Stimulated activated CD8-positive, alpha-beta memory T cell treated with anti-CD3 and anti-CD28 coated beads, Interleukin-4, amount 100 ng/mL, for 1 hour (primary cell): ENCODE measurements at regions not wholly inside any gene's neighbourhood (a gene's known extent, or its start where the extent isn't known, plus 50 kb on each side); places are given as distances from the start of the nearest gene placed in this dataset.
"Not testable (repeated sequence)": the region's sequence is repeated elsewhere in the genome, so short reads cannot be mapped to it uniquely, and the experiment has no call there.

ENCODE experiments used
- DNase-seq, 2 donors: peaks; one replicate each; pipeline ENCODE4 v3.0.0-alpha.2; 2020; ENCODE audit warnings: low read depth in 2 of 2, low spot score in 1 of 2

DNA sequence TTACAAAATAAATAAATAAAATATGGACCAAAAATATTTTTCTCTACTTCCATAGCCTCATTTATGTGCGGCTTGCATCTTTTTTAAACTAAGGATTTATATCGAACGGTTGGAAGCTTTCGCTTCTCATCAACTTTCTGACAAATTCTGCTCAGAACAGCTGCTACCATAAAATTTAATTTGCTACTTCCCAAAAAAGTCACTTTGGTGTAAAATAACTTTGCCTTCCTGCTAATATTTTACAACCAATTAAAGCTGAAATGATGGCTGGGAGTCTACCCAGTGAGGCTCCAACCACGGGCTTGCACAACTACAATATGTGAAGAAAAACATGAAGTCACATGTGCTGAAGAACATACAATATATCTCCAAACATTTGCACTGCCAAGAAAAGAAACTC, 253.1 kb upstream of the NEBL start:
- DNase-seq: no peak

DNA sequence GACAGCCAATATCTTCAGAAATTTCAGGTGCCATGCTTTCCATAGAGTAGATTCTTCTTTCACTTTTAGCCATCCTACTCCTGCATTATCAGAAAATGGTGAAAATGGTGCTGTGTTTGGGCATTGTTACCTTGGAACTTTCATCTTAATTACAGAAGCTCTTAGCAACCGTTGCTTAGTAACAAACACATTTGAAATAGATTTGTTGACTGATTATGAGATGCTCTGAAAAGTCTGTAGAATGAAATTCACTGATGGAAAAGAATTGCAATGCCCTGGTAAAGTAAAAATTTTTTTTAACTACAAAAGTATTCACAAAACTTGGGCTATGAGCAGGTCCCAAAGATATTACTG, 249.3 kb upstream of the NEBL start:
- no peak for DNase-seq

DNA sequence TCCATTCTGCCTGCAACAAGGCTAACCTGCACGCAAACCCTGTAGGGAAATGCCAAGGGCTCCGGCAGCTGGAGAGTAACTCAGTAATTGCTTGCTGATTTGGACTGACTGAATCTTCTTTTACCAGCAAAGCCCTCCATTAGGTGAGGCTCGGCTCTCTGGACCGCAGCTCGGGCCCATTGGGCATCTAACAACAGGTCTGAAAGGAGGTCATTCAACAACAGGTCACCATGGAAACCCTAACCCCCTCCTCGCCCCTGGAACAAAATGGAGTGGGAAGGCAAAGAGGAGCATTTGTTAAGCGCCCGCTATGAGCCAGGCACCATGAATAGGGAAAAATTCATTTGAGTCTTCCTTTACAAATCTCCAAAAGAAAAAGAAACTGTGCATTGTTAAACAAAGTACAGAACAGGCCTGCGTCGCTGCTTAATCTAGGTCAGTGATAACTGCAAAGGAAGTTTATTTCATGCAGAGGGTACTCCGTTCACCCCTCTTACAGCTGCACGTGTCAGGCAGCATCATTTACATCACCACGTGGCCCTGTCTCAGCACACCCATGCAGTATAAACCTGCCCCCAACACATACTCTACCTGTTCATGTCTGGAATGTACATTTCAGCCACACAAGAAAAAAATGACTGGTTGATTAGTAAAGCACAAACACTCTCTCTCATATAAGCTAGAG, 248.8 kb upstream of the NEBL start:
- DNase-seq: no peak

DNA sequence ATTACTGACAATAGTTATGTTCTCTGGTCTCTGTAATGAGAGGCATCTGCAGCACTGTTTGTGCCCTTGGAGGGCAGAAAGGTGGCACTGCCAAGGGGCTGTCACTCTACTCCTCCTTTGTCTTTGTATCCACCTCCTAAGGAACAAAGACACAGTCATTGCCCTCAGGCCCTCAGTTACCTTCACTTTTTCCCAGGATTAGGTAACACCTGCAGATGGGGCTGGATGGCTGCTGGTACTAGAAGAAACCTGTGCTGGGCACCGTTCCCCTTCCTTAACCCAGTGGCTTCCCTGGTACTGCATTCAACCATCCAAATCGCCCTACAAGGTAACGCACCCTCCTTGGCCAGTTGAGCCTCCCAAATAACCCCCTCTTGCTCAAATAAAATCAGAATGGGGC, 246.9 kb upstream of the NEBL start:
- no peak for DNase-seq

DNA sequence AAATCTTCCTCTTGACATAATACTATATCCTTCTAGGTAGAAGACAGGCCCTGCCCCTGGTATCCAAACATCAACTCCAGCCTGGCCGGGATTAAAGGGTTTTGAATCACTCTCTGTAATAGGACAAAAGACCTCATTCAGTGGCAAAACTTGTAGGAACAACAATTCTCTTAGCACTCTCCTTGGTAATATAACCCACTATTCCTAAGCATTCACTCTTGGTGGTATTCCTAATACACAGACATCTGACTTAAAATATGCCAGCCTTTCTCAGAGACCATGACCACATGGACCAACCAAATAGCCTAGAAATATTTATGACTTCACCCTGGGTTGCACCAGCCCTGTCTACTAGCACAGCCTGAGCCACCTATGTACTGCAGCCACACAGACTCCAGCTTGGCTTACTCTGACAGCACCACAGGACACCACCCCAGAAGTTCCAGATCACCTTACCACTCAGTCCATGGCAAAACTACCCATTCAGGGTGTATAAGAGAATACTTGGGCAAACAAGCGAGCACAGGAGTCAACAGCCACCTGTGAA, 244.9 kb upstream of the NEBL start:
- no peak for DNase-seq

DNA sequence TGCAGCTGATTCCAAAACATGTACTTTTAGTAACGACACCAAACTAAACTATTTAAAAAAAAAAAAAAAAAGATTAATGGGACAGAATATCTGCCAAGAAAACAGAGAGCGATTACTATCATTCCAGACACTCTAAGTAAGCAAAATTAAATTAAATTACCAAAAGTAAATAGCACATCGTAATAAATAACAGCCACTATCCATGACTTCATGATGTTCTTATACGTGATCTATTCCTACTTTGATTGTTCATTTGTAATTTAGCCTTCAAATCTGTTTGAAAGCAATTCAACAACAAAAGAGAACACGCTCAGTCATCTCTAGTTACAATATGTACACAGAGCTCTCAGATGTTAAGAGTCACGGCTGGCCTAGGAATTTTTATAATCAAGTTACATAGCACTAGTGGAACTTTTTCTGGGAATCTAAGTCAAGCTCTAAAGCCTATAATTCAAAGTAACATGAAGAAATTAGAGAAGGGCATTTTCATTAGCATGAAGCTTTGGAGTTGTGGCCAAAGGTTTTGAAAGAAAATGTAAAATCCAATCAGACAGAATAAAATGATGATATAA, 241.7 kb upstream of the NEBL start:
- DNase-seq: no peak

DNA sequence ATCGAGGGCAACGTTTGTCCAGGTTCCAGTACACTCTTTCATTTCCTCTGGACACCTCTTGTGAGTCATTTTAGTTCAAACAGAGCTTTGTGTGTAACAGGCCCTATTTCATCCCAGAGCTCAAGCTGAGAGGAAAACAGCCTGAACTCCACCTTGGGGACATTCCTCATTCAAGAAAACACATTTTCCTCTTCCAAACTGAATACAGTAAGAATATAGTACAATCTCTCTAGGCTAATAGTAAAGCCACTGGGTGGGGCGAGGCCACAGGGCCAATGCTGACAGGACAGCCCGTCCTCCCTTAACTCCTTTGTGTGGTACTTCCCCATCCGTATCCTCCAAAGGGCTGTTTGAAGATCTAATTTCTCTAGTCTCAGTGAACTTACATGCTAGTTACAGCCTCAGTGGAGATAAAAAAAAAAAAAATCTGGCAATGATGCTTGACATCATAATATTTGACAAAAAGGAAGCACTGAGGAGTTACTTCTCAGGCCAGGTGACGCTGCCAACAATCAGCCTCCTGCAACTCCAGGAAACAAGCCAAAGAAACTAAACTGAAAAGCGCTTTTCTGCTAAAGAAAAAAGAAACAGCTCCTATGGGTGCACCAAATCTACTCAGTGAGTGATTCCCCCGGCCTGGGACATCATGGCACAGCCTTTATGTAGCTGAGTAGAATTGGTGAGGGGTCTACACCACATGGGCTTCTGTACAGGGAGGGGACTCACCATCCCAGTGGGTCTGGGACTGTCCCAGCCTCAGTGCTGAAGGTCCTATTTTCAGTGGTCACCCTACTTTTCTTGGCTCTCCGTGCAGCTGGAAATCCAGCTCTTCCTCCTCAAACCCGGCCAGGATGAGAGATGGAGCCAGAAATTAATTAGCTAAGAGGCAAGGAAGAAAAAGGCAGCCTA, 238.2 kb upstream of the NEBL start:
- DNase-seq: no peak

DNA sequence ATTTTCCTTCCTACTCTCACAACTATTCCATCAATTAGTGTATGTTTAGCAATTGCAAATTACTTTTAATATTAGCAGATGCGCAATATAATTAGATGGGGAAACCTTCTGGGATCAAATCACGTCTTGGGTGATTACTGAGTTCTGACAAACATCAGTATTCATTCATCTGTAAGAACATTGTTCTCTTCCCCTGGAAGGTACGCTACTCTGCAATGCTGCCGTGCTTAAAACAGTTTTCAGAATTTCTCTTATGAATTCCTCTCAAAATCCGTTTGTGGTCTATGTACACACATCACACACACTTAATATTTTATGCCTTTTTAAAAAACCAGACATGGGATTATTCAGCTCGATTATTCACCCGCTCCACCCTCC, 237.5 kb upstream of the NEBL start:
- no peak for DNase-seq

DNA sequence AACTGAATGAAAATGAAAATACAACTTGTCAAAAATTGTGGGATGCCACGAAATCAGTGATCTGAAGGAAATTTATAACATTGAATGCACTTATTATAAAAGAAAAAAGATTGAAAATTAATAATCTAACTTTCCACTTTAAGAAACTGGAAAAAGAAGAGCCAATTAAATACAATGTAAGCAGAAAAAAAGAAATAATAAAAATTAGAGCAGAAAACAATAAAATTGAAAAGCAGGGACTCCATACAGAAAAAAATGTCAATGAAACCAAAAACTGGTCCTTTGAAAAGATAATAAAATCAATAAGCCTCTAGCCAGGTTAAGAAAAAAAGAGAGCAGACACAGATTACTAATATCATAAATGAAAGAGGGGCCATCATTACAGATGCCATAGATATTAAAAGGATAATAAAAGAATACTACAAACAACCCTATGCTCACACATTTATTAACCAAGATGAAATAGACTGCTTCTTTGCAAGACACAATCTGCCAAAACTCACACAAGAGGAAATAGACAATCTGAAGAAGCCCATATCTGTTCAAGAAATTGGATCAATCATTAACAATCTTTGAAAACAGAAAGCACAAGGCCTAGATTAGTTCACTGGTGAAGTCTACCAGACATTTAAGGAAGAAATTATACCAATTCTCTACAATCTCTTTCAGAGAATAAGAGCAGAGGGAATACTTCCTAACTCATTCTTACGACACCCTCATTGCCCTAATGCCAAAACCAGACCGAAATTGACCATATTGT, 233.8 kb upstream of the NEBL start:
- DNase-seq: no peak

DNA sequence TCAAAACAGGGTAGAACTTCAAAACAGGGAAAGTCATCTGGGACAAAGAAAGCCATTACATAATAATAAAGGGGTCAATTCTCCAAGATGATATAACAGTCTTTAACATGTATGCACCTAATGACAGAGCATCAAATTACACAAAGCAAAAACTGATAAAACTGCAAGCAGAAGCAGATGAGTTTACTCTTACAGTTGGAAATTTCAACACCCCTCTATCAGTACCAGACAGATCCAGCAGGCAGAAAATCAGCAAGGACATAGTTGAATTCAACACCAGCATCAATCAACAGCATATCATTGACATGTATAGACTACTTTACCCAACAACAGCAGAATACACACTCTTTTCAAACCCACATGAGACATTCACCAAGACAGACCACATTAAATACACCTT, 233.0 kb upstream of the NEBL start:
- DNase-seq: no peak

DNA sequence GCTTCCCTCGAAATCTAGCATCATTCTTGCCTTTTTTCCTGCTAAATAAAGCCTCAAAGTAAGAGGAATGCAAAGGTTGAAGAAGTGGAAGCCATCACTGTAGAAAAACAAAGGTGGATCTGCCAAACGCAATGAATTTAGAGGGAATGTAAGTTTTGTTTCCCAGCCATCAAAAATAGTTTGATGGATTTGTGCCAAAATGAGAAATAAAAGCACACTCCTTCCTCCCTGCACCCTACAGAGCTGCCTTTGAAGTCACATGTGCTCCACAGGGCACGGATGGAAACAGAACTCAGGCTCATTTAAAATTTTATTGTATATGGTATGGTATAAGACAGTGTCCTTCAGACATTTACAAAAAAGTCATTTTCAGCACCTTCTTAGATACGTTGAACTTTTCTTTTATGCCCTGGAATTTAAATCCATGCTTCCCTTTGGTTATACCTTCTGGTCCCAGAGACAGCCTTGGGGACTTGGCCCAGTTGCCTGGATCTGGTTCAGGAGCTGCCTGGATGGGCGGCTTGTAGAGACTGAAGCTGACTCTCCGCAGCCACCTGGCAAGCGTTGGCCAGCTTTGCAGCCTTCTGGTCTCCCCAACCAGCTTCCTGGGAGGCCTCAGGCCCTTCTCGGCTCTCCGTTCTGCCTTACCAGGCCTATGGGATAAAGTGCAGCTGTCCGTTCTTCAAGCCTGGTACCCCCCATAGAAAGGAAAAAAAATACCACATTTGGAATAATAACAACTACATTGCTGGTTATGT, 228.5 kb upstream of the NEBL start:
- DNase-seq: no peak

DNA sequence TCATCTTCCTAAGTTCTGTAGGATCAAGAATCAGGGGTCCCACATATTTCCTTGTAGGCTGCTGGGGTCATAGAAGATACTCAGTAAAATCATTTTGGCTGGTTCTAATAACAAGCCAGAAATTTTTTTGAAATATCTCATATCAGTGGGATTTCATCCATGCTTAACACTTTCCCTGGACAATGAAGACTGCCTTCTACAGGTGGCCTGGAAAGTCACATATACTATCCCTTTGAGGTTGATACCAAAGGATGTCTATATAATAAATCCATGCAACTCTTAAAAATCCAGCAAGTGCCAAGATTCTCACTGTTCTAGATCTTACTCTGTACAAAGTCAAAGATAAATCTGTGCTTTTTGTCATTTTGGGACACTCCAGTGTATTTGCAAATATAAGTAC, 225.8 kb upstream of the NEBL start:
- DNase-seq: no peak

DNA sequence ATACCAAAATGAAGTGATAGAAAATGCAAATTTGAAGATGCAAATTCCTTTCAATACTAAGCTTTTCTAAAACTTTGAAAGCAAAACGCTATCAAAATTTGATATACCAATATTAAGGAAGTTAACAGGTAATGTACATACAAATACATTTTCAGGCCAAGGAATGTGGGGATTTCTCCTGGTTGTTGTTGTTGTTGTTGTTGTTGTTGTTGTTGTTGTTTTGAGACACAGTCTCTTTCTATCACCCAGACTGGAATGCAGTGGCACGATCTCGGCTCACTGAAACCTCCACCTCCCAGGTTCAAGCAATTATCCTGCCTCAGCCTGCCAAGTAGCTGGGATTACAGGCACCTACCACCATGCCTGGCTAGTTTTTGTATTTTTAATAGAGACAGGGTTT, 224.7 kb upstream of the NEBL start:
- not testable (repeated sequence) for DNase-seq

DNA sequence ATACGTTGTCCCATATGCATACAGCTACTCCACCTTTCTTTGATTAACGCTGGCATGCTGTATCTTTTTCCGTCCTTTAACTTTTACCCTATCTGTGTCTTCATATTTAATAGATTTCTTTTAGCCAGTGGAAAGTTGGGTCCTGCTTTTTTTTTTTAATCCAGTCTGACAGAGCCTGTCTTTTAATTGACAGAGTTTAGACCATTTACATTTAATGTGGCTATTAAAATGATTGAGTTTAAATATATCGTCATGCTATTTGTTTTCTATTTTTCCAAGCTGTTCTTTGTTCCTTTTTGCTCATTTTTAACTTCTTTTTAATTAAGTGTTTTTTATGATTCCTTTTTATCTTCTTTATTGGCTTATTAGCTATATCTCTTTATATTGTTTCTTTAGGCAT, 217.6 kb upstream of the NEBL start:
- DNase-seq: no peak

DNA sequence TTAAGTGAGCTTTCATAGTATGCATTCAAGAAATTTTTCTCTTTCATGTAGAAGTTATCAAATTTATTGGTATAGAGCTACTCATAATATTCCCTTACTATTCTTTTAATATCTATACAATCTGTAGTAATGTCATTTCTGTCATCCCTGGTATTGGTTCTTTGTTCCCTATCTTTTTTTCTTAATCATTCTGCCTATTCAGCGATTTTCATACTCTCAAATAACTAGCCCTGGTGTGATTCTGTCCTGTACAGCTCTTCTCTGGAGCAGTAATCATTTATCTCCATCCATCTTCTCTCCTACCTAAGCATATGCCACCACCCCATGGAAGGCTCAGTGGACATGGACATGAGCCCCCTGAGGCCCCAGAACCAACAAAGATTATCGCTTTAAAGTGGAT, 213.2 kb upstream of the NEBL start:
- DNase-seq: no peak

DNA sequence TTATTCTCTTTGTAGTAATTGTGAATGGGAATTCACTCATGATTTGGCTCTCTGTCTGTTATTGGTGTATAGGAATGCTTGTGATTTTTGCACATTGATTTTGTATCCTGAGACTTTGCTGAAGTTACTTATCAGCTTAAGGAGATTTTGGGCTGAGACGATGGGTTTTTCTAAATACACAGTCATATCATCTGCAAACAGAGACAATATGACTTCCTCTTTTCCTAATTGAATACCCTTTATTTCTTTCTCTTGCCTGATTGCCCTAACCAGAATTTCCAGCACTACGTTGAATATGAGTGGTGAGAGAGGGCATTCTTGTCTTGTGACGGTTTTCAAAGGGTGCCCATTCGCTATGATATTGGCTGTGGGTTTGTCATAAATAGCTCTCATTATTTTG, 209.8 kb upstream of the NEBL start:
- not testable (repeated sequence) for DNase-seq

DNA sequence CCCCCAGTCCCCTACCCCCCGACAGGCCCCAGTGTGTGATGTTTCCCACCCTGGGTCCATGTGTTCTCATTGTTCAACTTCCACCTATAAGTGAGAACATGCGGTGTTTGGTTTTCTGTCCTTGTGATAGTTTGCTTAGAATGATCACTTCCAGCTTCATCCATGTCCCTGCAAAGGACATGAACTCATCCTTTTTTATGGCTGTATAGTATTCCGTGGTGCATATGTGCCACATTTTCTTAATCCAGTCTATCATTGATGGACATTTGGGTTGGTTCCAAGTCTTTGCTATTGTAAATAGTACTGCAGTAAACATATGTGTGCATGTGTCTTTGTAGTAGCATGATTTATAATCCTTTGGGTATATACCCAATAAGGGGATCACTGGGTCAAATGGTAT, 208.2 kb upstream of the NEBL start:
- not testable (repeated sequence) for DNase-seq

DNA sequence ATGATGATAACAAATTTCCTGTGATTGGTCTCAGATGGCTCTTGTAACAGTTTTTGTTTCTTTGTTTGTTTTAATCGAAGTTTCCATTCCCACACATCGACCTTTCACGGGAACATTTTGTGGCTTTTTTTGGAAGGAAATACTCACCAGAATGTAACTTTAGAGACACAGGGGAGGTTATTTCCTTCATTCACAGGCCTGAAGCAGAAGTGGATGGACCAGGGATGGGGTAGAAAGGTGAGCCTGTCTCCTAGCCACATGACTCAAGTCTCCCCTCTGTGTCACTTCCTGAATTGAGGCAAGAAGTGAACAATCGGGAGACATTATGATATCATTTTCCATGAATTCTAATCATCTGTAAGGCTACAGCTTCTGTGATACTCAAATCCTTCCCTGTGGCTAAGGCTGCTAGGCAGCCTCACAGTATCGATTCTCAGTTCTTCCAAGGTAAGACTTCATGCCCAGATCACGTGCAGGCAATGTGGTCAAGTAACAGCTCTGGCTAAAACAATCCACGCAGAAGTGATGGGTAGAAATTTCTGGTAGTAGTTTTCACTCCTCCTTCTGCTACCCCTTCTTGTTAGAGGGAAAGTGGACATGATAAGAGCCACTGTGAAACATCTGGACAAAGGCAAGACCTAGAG, 203.9 kb upstream of the NEBL start:
- no peak for DNase-seq

DNA sequence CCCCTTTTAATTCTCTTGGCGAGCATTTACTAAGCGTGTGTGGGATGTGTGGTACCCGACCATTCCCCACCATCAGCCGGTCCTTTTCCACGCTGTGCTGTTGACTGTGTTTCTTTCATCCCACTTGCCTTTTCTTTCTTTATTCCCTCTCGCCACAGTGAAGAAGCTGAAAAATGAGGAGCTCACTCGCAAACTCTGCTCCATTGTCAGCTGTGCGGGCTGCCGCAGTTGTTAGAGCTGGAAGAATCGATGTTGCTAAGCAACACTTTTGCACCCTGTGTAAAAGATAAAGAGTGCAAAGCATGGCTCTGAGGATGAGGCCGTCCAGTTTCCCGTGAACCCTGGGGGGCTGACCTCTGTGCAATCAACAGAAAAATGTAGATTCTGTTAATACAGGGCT, 203.1 kb upstream of the NEBL start:
- DNase-seq: no peak
